CD4-positive, alpha-beta T cell treated with Interleukin-15 for 1 hour (primary cell): ENCODE measurements at regions not wholly inside any gene's neighbourhood (a gene's known extent, or its start where the extent isn't known, plus 50 kb on each side); places are given as distances from the start of the nearest gene placed in this dataset.

Source experiments
- DNase-seq: peaks from one replicate; pipeline ENCODE4 v3.0.0-alpha.2; 2020

DNA sequence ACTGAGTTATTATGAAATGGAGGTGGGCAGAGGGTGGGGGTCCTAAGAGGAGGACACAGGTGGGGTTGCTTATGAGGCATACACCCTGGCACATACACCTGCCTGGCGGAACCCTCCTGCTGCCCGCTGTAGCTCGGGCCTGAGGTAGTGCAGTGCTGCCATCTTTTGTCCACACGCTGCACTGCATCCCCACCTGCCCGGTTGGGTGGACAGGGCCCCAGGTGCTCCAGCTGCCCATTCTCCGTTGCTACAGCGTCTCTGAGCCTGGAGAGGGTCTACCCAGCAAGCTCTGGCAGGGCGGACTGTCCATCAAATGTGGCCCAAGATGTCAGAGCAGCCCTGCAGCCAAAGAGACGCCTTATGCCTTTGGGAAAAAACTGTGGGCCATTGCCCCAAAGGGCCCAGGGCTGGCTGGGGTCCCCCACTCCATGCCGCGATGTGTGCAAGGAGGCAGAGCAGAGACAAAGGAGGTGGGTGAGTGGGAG, 131.2 kb downstream of the BUD13 start:
- no peak for DNase-seq

GRCh38 chr11:116640641-116641402, 132.0 kb downstream of the BUD13 start:
- DNase-seq, result no peak

DNA sequence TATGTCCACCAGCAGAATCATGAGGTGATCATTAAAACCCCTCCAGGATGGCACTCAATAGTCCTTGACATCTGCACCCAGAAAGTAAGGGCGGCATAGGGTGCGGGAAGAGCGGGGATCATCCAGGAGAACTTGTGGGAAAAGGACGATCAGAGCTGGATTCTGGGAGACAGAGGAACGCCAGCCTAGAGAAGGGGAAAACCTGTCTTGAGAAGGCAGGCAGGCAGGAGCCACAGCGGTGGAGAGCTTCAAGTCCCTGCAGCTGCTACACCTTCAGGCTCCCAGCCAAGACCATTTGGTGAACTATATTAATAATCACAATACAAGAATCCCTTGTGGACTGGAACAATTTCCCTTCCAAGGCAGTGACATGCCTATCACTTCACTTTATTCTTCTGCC, 134.3 kb downstream of the BUD13 start:
- no peak for DNase-seq

DNA sequence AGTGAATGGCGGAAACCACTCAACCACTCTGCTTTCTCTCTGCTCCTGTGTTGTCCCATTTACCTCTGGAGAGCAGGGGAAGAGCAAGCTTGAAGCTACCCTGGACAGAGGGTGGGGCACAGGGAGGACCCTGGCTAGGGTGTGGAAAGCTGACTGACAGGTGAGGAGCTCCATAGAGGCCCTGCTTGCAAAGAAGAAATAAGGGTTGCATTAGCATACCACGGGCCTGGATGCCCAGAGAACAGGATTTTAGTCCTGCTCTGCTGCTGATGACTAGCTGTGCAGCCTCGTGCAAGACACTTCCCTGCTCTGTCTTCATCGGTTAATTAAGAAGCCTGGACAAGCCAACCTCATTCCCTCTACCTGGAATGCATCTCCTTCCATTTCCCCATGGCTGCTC, 135.0 kb downstream of the BUD13 start:
- no peak for DNase-seq

GRCh38 chr11:116636341-116636929, 136.4 kb downstream of the BUD13 start:
- no peak for DNase-seq

DNA sequence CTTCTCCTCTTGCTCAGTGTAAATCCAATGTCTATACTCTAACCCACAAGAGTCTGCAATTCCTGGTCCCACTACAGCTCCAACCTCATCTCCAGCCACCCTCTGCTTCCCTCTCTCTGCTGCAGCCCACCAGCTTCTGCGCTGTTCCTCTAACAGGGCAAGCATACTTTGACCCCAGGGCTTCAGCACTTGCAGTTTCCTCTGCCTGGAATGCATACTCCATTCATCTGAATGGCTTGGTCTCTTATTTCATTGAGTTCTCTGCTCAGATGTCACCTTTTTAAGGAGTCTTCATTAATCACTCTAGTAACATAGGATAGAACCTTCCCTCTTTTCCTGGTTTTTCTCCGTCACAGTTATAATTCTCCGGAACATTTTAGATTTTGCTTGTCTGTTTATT, 141.6 kb downstream of the BUD13 start:
- no peak for DNase-seq

GRCh38 chr11:116618461-116618860, 154.3 kb downstream of the BUD13 start:
- DNase-seq, result no peak

- DNase-seq, result no peak
These were observed 157.4 kb downstream of the BUD13 start for GRCh38 chr11:116615211-116615865.

- no peak for DNase-seq
These were observed 158.2 kb downstream of the BUD13 start for GRCh38 chr11:116614306-116615210.

DNA sequence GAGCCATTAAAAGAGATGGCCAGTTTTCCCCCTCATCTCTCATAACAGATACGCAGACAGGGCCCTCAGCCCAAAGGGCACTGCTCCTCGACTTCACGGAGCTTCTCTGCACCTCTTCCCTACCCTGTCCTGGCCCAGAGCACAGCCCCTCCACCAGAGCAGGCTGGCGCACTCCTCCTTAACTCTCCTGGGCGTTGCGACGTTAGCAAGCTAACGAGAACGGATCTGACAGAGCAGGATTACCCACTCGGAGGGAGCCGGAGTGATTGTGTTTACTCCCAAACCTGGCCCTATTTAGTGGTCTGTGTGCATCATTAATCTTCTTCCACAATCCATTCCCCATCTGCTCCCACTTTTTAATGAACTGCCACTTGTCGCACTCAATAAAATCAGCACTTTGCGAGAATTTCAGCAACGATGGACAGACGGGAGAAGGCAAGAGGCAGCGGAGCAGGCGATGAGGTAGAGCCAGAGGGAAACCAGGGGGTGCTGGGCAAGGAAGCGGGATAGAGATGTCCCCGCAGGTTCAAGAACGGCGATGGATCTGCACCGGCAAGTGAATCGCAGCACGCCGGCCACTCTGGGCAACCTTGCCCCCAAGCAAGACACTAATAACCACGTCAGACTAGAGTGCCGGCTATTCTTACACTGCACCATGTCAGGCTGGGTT, 159.4 kb downstream of the BUD13 start:
- DNase-seq, result no peak

DNA sequence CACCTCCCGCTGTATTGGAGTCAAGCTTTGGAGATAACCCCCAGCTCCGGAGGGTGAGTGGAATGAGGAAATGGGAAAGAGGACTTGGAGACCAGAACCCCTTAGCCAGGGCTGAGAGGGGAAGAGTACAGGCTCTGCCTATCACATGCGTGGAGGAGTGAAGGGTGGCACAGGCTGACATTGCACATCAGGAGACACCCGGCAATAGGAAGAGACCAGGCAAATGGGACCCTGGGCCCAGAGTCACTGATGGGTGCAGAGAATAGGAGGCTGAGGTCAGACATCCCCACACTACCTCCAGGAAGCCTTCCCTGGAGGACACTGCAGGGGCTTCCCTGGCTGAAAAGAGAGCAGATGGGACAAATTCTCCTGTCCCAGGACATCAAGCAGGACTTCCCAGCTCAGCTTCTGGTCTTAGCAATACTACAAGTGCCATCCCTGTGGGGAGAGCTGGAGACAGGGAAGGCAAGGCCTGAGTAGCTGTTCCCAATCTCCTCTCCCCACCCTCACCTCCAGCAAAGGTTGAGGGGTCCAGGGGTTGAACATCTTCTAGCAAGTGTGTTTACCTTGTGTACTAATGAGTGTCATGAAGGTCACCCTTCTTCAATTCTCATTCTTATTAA, 160.7 kb downstream of the BUD13 start:
- DNase-seq, result no peak

GRCh38 chr11:116610190-116610589, 162.6 kb downstream of the BUD13 start:
- no peak for DNase-seq

DNA sequence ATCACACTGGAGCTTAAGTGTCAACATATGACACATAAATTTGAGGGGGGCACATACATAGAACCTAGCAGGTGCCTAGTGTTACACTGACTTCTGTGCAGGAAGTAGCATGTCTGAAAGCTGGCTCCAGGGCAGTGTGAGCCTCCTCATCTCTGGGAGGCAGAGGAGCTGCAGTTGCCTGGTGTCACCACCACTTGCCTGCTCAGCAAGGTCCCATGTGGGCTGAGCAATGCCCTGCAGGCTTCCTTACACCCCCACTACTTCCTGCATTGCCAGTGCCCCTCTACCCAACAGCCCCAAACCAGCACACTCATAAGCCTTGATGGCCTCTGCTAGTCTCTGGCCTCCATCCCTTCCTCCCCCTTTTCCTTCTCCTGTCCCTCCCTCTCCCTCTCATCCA, 165.8 kb downstream of the BUD13 start:
- DNase-seq, result no peak

DNA sequence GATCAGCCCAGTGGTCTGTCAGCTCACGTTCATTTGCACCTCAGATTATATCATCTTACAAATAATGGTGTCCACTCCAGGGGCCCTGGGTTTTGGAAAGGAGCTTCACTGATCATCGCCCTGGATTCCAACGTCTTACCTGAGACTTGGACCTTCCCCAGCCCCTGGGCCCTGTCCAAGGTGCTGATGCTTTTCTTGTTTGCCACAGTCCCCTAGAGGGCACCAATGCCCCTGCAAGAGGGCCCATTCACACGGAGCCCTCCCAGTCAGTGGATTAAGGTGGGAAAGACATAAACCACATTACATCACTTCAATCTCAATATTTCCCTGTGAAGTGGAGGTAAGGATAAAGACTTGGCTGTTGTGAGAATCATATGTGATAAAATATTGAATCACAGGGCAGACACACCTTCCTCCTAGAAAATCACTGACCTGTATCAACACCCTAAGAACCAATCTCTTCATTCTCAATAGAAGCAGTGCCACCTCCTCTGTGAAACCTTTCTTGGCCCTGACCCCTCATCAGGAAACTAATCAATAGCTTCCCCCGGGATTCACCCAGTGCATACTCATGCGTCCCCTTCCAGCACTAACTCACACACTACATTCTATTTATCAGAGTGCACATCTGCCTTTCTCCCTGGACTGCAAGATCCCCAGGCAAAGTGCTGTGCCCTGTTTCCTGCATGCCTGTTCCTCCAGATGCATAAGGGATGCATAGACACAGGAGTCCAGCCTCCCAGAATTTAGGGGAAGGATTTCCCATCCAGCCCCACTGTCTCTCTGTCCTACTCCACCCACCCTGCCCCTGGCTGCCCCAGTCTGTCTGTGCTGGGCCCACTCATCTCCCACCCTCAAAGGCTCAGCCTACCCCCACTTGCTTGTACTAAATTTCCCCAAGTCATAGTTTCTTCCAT, 167.0 kb downstream of the BUD13 start:
- DNase-seq, result no peak

GRCh38 chr11:116603728-116604323, 169.0 kb downstream of the BUD13 start:
- no peak for DNase-seq

DNA sequence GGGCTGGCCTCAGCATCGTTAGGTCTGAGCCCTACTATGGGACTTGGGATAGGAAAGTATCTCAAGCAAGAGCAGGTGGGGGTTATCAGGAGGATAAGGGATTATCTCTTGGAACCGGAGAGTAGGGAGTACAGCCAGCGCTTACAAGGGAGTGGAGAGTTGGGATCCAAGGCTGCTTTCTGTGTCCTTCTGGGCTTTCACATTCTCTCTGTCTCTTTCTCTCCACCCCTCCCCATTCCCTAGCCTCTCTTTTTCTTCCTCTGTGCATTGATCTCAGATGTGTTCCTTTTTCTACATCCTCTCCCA, 170.2 kb downstream of the BUD13 start:
- no peak for DNase-seq

GRCh38 chr11:116601814-116602636, 170.8 kb downstream of the BUD13 start:
- no peak for DNase-seq

DNA sequence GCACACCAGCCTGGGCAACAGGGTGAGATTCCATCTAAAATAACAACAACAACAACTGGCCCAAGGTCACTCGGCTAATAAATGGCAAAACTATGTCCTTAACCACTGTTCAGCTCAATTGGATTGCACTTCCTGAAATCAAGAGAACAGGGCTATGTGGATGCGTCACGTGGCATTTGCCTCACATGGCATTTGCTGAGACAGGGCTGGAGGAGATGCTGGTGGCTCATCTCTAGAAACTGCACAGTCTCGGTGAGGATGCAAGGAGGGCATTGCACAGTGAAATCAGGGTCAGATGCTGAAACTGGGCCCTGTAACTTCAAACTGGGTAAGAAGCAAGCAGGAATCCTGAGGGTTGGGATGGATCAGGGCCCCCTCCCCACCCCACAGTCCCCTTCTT, 171.9 kb downstream of the BUD13 start:
- DNase-seq, result no peak

GRCh38 chr11:116598556-116598955, 174.2 kb downstream of the BUD13 start:
- no peak for DNase-seq

- DNase-seq, result no peak
These were observed 174.8 kb downstream of the BUD13 start for GRCh38 chr11:116598036-116598435.
